Activated T-cell treated with anti-CD3 and anti-CD28 coated beads, Interleukin-2, amount 50 U/mL, for 24 hours (primary cell): ENCODE measurements at regions not wholly inside any gene's neighbourhood (a gene's known extent, or its start where the extent isn't known, plus 50 kb on each side); places are given as distances from the start of the nearest gene placed in this dataset.

Source experiments
- DNase-seq: peaks from one replicate; pipeline ENCODE4 v3.0.0-alpha.2; 2020
- H3K27ac Mint-ChIP-seq: 2 replicates; pipeline ENCODE4 v1.8.0; 2020; ENCODE audit warnings: mild to moderate bottlenecking, mixed read lengths
- H3K27me3 Mint-ChIP-seq: 2 replicates; pipeline ENCODE4 v1.8.0; 2020; ENCODE audit warnings: mixed read lengths
- H3K36me3 Mint-ChIP-seq: 2 replicates; pipeline ENCODE4 v1.8.0; 2020; ENCODE audit warnings: low read depth, mixed read lengths
- H3K4me1 Mint-ChIP-seq: 2 replicates; pipeline ENCODE4 v1.8.0; 2020; ENCODE audit warnings: low read depth, mixed read lengths
- H3K4me3 Mint-ChIP-seq: 2 replicates; pipeline ENCODE4 v1.8.0; 2020; ENCODE audit warnings: mild to moderate bottlenecking, moderate library complexity, mixed read lengths
- H3K9me3 Mint-ChIP-seq: 2 replicates; pipeline ENCODE4 v1.8.0; 2020; ENCODE audit warnings: mixed read lengths

DNA sequence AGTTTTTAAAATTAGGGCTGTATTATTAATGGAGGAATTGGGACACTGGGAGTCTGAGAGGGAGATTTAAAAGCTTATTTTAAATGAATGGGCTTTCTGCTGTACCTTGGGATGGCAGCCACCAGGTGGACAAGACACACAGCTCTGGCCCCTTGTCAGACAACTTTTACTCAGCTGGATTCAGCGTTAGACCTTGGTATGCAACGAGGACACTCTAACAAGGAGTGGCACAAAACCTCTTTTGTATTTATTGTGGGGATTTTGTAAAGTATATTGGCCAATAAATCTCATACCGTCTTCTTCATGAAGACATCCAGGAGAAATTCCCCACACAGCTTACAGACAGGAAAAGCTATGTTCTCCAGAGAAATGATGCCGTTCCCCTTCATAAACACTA, 105.7 kb downstream of the LCA5 start:
- no peak overlapping the region for H3K4me3 Mint-ChIP-seq
- no peak overlapping the region for H3K27ac Mint-ChIP-seq
- no peaks in the 10 kb centered on the region for H3K9me3 Mint-ChIP-seq
- no peaks in the 10 kb centered on the region for H3K27me3 Mint-ChIP-seq
- no peaks in the 10 kb centered on the region for H3K4me1 Mint-ChIP-seq
- DNase-seq, result no peak
- H3K36me3 Mint-ChIP-seq, result no peaks in the 10 kb centered on the region

DNA sequence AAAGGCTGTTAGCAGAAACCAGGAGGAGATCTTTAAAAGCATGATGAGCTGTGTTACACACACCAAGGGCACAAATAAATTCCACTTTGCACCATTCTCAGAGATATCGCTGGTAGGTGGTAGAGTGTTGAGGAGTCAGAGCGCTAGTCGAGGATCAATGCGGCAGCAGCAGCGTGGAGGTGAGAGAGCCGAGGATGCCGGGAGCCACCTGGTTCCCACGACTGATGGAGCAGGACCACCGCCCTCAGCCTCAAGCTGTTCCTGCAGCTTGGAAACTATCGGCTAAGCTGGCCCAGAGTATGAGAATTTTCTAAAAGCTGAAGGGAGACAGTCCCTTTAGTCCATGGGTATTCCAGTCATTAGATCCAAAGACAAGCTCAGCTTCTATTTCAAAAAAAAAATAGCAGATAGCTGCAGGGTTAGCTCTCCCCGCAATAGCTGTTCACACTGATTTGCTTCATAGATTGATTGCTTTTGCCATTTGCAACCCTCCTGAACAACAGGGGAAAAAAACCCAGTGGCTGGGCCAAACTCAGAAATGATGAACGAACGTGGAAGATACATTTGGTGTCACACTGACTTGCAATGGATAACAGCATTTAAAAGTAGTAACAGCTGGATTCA, 106.2 kb downstream of the LCA5 start:
- no peaks in the 10 kb centered on the region for H3K36me3 Mint-ChIP-seq
- no peak overlapping the region for H3K4me3 Mint-ChIP-seq
- no peak for DNase-seq
- no peak overlapping the region for H3K27ac Mint-ChIP-seq
- H3K4me1 Mint-ChIP-seq, result no peaks in the 10 kb centered on the region
- H3K27me3 Mint-ChIP-seq, result no peaks in the 10 kb centered on the region
- H3K9me3 Mint-ChIP-seq, result no peaks in the 10 kb centered on the region

DNA sequence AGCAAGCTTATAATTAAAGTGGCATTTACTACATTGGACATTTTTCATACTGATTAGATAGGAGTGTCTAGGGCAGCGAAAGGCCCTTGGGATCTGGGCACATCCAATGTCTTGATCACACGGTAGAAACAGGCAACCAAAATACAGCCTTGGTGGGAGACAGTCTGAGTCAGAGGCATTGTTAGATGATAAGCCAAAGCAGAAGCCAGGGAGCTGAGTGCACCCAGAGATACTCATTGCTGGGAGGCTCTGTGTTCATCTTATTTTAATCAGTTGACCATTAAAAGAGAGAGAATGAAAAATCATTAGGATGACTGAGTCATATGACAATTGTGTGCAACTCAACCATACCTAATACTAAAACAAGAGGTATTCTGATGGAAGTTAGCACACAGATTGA, 109.5 kb downstream of the LCA5 start:
- Mint-ChIP-seq H3K36me3 (no peaks in the 10 kb centered on the region), H3K27me3 (no peaks in the 10 kb centered on the region), H3K4me3 (no peak overlapping the region), H3K9me3 (no peaks in the 10 kb centered on the region), H3K4me1 (no peaks in the 10 kb centered on the region), H3K27ac (no peak overlapping the region)
- no peak for DNase-seq

DNA sequence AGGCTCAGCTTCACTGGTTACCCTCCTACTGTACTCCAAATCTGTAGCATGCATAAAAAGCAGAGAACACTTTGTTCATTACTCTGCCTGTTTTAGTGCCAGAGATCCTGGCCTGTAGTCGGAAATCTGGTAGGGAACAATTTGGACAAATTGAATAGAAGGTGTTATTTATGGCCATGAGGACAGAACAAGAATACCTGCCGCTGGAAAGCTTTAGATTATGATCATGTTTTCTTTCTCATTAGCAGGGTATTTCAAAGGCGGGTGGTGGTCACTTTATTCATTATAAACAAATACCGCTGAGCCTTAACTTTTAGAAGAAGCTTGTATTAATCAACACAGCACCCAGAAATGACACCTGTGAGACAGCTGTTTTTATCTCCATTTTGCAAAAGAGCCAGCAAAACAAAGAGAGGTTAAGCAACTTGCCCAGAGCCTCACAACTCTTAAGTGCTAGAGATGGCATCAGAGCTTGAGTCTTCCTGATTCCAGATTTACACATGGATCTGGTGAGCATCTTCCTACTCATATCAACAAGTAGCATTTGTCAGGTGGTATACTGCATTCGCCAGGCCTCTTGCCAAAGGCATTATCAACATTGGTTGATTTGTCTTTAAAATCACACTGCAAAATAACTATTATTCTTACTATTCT, 110.5 kb downstream of the LCA5 start:
- Mint-ChIP-seq H3K36me3 (no peaks in the 10 kb centered on the region), H3K4me3 (no peak overlapping the region), H3K27ac (no peak overlapping the region), H3K4me1 (no peaks in the 10 kb centered on the region), H3K9me3 (no peaks in the 10 kb centered on the region), H3K27me3 (peaks cover 5% of the 10 kb centered on the region)
- DNase-seq, result no peak

DNA sequence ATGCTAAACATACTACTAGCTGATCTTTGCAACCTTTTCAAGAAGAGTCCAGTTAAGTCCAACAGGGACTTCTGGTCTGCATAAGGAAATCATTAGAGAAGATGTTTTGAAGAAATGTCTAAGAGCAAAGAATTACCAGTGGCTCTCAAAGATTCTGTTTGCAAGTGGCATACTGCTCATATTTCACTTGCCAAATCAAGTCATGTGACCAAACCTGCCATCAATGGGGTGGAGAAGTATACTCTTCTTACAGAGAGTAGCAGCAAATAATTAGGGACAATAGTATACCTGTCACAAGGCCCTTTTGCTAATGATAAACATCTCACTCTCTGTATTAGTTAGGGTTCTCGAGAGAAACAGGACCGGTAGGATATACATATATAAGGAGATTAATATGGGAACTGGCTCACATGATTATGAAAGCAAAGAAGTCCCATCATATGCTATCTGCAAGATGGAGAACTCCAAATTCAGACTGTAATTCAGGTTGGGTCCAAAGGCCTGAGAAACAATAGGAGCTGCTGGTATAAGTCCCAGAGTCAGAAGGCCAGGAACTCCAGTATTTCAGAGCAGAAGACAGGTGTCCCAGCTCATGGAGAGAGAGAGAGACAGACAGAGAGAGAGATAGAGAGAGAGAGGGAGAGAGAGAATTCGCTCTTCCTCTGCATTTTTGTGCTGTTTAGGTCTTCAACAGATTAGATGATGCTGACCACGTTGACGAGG, 111.5 kb downstream of the LCA5 start:
- Mint-ChIP-seq H3K27ac (no peak overlapping the region), H3K36me3 (no peaks in the 10 kb centered on the region), H3K4me3 (no peak overlapping the region), H3K4me1 (no peaks in the 10 kb centered on the region), H3K9me3 (no peaks in the 10 kb centered on the region), H3K27me3 (peaks cover 5% of the 10 kb centered on the region)
- no peak for DNase-seq

DNA sequence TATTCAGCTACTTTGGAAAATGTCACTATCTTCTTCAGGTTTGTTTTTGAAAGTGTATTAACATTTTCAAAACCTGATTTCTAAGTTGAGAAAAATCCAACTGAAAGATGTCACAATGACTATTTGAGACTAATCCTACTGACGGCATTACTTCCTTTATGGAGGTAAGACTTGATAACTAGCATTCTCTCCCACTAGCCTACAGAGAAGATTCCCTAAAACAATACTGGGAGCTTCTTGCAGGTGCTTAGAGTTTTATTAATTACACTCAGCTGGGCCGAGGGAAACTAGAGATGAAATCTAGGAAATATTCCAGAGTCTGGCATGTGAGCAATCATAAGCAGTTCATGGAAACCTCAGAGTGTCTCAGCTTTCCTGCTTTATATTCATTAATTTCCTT, 114.0 kb downstream of the LCA5 start:
- no peak overlapping the region for H3K4me3 Mint-ChIP-seq
- no peaks in the 10 kb centered on the region for H3K36me3 Mint-ChIP-seq
- H3K9me3 Mint-ChIP-seq, result no peaks in the 10 kb centered on the region
- H3K27ac Mint-ChIP-seq, result no peak overlapping the region
- peaks cover 5% of the 10 kb centered on the region for H3K27me3 Mint-ChIP-seq
- no peaks in the 10 kb centered on the region for H3K4me1 Mint-ChIP-seq
- DNase-seq, result no peak

DNA sequence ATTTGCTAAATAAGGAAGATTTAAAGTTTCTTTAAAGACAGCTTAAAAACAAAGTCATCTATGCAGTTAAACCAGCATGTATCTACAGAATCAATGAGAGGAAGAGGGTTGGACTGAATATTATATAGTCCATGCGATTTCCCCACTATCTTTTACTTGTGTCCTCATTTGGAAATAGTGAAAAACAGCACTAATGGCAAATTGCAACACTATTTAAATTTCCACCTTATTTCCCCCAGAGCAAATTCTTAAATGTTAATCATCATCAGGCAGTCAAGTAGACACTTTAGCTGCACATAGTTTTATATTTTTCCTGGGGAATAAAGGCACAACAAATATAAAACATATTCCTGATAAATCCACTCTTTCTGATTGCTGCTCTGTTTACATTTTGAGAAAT, 114.6 kb downstream of the LCA5 start:
- H3K27me3 Mint-ChIP-seq, result peaks cover 5% of the 10 kb centered on the region
- no peak overlapping the region for H3K27ac Mint-ChIP-seq
- H3K9me3 Mint-ChIP-seq, result no peaks in the 10 kb centered on the region
- no peaks in the 10 kb centered on the region for H3K36me3 Mint-ChIP-seq
- no peaks in the 10 kb centered on the region for H3K4me1 Mint-ChIP-seq
- no peak overlapping the region for H3K4me3 Mint-ChIP-seq
- DNase-seq, result no peak

DNA sequence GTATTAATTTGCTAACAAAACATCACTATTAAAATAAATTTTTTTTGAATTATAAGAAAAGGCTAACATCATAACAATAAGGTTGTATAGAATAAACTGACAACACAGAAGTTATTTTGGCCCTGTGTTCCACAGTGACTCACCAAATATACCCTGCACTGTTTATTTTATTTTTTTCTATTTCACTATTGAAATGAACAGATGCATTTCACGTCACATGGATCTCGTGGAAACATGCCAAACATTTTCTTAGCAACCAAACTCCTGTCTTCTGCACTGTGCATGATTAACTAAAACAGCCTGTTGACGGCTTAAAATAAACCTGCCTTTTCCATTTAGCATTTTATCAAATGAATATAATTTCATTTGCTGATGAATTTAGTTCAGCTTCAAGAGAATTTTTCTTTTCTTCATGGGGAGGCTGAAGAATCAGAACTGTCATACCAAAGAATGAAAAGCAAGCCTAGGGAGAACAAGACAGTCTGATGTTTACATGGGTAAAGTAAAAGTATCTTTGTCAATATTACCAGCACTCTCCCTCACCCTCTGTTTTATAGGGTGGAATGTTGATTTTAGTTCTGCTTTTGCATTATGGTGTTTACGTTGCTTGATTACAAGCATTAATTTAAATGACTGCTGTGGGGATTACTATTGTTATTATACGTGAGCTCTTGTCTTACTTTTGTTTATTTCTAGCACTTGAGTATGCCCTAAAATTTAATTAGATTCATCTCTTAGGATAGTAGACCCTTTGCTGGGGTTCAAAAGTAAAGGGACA, 115.3 kb downstream of the LCA5 start:
- no peak overlapping the region for H3K4me3 Mint-ChIP-seq
- DNase-seq, result no peak
- no peak overlapping the region for H3K27ac Mint-ChIP-seq
- no peaks in the 10 kb centered on the region for H3K36me3 Mint-ChIP-seq
- H3K9me3 Mint-ChIP-seq, result no peaks in the 10 kb centered on the region
- H3K4me1 Mint-ChIP-seq, result no peaks in the 10 kb centered on the region
- peaks cover 5% of the 10 kb centered on the region for H3K27me3 Mint-ChIP-seq

DNA sequence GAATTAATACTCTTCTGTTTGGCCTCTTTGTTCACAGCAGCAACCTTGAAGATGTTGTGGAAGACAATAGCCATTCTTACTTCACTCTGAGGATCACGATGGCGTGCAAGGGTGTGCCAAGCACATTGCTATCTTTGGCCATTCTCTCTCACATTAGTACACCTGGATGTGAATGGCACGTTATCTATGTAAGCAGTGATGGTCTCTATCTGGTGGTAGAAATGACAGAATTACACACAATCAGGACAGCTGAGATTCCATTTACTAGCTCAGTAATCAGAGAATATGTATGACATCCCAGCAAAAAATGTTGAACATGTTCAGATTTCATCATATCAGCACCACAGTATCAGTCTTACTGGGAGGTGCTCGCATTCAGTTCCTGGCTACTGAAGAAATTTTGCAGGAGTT, 116.2 kb downstream of the LCA5 start:
- Mint-ChIP-seq H3K36me3 (no peaks in the 10 kb centered on the region), H3K27me3 (peaks cover 5% of the 10 kb centered on the region), H3K4me1 (no peaks in the 10 kb centered on the region), H3K9me3 (no peaks in the 10 kb centered on the region), H3K4me3 (no peak overlapping the region), H3K27ac (no peak overlapping the region)
- no peak for DNase-seq

DNA sequence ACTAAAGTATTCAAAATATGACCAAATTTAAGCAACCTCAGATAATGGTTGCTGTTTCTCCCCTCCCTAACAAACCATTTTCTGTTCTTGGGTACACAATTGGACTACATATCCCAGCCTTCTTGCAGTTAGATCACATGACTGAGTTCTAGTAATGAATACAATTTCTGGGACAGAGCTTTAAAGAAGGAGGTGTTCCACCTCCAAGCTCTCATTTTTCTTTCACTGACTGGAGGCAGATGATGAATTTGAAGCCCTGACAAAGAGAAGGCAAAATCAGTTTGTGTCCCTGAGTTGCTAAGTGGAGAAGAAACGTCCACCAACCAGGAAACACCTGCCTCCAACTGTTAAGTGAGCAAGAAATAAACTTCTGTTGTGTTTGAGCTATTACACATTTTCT, 117.2 kb downstream of the LCA5 start:
- Mint-ChIP-seq H3K27me3 (peaks cover 8% of the 10 kb centered on the region), H3K27ac (no peak overlapping the region), H3K4me3 (no peak overlapping the region), H3K9me3 (no peaks in the 10 kb centered on the region), H3K4me1 (no peaks in the 10 kb centered on the region), H3K36me3 (no peaks in the 10 kb centered on the region)
- no peak for DNase-seq

DNA sequence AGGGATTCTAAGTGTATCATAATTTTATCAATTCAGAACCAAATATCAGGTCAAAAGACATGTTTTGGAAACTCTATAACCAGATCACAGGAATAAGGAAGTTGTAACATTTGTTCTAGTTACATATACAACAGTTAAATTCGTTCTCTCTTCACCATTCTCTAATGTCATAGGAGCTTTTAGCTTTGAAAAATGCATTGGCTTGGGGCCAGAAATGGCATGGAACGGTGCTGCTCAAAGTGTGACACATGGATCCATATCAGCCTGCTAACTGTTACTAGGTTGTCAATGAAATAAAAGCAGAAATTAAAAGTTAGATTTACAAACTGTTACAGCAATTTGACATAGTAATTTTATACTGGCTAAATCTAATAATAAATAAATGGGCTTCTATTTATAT, 120.3 kb downstream of the LCA5 start:
- no peaks in the 10 kb centered on the region for H3K36me3 Mint-ChIP-seq
- no peaks in the 10 kb centered on the region for H3K9me3 Mint-ChIP-seq
- H3K27me3 Mint-ChIP-seq, result peaks cover 4% of the 10 kb centered on the region
- H3K4me1 Mint-ChIP-seq, result no peaks in the 10 kb centered on the region
- no peak overlapping the region for H3K4me3 Mint-ChIP-seq
- H3K27ac Mint-ChIP-seq, result no peak overlapping the region
- no peak for DNase-seq

DNA sequence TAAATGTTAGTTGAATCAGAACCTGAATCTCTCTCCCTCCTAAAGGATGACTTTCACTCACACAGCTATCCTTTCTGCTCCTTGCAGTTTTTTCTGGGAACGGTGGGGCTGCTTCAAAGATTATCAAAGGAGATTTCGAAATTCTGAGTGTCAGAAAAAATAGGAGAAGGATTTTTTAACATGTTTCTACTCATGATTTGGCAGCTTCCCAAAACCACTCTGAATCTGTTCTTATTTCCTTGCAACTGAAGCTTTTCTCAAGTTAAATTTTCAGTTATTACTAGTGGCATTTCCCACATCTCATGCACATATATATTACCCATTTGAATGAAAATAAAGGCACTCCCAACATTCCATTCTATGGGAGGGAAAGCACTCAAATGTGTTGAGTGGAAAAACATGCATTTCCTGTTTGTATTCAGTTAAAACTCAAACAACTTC, 123.6 kb downstream of the LCA5 start:
- H3K9me3 Mint-ChIP-seq, result no peaks in the 10 kb centered on the region
- no peak overlapping the region for H3K27ac Mint-ChIP-seq
- H3K36me3 Mint-ChIP-seq, result no peaks in the 10 kb centered on the region
- peaks cover 2% of the 10 kb centered on the region for H3K27me3 Mint-ChIP-seq
- no peak for DNase-seq
- no peaks in the 10 kb centered on the region for H3K4me1 Mint-ChIP-seq
- H3K4me3 Mint-ChIP-seq, result no peak overlapping the region

DNA sequence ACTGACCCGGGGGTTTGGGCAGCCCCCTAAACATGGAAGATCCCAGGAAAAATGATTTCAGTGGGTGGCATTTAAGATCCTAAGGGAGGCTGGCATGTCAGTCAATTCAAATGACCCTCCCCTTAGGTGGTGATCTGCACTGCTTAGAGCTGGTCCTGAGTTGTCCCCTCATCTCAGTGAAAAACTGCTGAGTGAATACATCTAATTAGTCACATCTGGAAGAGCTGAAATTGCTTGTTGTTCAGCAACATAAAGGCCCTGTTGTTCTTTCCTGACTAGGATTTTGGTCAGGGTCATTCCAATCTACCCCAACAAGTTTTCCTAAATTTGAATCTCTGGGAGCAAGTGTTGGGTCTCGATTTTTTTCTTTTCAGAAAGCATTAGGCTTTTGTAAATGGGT, 126.4 kb downstream of the LCA5 start:
- no peaks in the 10 kb centered on the region for H3K36me3 Mint-ChIP-seq
- H3K4me1 Mint-ChIP-seq, result no peaks in the 10 kb centered on the region
- no peak overlapping the region for H3K4me3 Mint-ChIP-seq
- H3K27me3 Mint-ChIP-seq, result peaks cover 2% of the 10 kb centered on the region
- no peaks in the 10 kb centered on the region for H3K9me3 Mint-ChIP-seq
- H3K27ac Mint-ChIP-seq, result no peak overlapping the region
- DNase-seq, result no peak

DNA sequence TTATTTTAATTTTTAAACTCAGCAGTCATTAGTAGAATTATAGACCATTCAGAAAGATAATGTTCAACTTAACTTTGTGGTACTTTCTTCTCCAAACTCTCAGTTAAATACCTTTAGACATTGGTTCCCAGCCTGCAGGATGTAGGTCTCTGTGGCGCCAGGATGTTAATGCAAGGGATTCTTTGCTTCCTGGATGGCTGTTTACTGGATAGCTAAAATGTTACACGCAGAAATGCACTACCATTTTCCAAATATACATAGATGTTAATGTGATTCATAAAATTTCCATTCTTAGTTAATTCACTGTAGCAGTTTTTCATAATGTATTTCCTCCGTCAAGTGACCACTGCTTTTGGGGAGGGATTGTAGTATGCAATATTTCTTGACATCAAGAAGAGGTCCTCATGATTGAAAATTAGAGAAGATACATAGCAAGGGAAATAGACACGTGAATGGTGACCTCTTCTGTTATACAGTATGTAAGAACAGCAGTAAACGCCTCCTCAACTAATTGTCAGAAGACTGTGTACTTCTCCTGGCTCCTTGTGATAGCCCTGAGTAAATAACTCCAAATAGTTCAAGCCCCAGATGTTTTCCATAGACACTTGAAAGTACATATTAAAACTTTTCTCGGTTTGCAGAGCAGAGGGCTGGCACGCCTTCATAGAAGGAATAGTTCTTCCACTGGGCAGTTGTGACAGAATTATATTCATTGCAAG, 128.8 kb downstream of the LCA5 start:
- Mint-ChIP-seq H3K9me3 (no peaks in the 10 kb centered on the region), H3K4me1 (no peaks in the 10 kb centered on the region), H3K27me3 (no peaks in the 10 kb centered on the region), H3K4me3 (no peak overlapping the region), H3K27ac (no peak overlapping the region), H3K36me3 (no peaks in the 10 kb centered on the region)
- no peak for DNase-seq
